CD4-positive, alpha-beta T cell treated with Interleukin-1 beta for 1 hour (primary cell): ENCODE measurements at regions not wholly inside any gene's neighbourhood (a gene's known extent, or its start where the extent isn't known, plus 50 kb on each side); places are given as distances from the start of the nearest gene placed in this dataset.
A peak's percentile ranks its signal among the peaks of the same experiment; 100 is the strongest.
"Not testable (repeated sequence)": the region's sequence is repeated elsewhere in the genome, so short reads cannot be mapped to it uniquely, and the experiment has no call there.

Source experiments
- DNase-seq, 2 donors: peaks; one replicate each; pipeline ENCODE4 v3.0.0-alpha.2; 2020 to 2022

DNA sequence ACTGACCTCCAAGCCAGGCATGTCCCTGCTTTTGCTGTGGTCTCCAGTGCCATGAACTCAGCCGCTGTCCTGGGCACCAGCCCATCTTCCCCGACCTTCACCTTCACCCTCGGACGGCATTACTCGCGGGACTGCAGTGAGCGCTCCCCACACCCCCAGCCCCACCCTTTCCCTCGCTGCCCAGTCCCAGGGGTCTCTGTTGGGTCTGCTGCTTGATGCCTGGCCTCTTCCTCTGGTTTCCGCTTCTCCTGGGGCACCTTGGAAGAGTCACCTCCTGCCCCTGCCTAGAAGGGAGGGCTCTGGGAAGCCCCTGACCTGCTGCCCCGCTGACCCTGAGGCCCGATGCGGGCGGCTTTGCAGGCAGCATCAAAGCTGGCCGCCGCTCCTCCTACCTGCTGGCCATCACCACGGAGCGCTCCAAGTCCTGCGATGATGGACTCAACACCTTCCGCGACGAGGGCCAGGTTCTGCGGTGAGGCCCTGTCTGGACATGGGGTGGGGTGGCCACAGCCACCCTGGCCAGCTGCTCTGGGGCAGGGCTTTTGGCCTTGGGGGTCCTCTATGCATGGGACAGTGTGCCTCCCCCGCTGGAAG lies 102.3 kb downstream of the ZNF267 start:
- not testable (repeated sequence) for DNase-seq

DNA sequence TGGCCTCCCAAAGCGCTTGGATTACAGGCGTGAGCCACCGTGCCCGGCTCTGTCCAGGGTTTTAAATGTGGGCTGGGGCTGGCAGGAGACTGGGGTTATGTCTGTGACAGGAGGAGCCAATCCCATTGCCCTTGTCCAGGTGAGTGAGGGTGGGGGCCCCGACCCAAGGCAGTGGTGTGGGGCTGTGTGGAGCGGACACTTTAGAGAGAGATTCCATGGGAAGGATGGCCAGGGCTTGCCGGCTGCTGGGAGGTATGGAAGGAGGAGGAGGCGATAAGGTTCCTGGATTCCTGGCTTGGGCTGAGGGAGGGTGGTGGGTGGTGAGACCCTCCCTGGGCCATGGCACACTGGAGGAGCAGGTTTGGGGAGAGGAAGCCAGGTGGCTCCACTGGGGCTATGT lies 104.9 kb downstream of the ZNF267 start:
- DNase-seq: not testable (repeated sequence)

DNA sequence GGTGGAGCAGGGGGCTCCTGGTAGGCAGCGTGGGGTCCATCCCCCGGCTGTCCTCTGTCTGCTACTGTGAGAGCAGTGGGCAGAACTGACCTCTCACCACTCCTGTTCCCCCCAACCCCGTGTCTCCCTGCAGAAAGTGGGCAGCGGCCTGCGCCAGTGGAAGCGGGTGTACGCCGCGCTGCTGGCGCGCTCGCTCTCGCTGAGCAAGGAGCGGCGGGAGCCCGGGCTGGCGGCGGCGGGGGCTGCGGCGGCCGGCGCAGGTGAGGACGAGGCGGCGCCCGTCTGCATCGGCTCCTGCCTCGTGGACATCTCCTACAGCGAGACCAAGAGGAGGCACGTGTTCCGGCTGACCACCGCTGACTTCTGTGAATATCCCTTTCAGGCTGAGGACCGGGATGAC lies 108.1 kb downstream of the ZNF267 start:
- not testable (repeated sequence) for DNase-seq

DNA sequence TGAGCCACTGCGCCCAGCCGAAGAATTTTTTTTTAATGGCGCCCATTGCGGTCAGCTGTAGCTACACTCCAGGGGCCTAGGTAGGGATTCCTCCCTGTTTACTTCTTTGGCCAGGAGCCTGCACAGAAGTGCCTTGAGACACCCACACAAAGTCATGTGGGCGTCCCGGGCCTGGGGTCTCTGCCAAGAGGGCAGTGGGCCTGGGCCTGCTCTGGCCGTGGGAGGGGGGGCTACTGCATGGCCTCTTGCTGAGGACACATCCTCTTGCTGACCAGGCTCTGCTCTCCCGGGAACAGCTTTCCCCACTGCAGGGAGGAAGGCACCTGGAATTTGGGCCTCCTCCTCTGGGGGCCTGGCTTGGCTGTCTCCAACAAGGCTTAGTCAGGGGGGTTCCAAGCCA lies 109.4 kb downstream of the ZNF267 start:
- DNase-seq: not testable (repeated sequence)

DNA sequence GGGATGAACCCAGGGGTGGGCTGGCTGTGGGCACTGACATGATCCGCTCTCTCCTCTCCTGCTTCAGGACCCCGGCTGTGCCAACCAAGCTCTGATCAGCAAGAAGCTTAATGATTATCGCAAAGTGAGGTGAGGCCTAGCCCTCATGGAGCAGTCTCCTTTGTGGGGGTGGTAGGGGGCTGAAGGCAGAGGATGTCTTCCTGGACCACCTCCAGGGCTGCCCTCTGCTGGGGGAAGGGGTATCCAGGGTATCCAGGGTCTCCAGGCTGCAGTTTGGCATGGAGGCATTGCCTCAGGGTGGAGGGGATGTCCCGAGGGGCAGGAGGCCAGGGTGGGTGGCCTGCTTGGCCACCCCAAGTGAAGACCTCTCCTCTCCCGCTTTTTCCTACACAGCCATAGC lies 110.1 kb downstream of the ZNF267 start:
- not testable (repeated sequence) for DNase-seq

DNA sequence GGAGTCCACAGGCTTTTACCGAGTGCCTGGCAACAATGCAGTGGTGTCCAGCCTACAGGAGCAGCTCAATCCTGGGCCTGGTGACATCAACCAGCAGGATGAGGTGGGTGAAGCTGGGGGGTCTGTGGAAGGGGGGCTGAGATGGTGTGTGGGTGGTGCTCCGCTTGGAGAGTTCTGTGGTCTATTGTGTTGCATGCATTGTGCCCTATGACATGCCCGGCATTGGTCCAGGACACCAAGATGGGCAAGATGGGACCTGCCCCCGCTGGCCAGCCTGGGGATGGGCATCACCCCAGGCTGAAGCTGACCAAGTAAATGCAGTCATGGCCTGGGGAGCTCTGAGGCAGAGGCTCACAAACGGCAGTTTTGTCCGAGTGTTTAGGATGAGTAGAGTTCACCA lies 113.3 kb downstream of the ZNF267 start:
- DNase-seq: not testable (repeated sequence)

DNA sequence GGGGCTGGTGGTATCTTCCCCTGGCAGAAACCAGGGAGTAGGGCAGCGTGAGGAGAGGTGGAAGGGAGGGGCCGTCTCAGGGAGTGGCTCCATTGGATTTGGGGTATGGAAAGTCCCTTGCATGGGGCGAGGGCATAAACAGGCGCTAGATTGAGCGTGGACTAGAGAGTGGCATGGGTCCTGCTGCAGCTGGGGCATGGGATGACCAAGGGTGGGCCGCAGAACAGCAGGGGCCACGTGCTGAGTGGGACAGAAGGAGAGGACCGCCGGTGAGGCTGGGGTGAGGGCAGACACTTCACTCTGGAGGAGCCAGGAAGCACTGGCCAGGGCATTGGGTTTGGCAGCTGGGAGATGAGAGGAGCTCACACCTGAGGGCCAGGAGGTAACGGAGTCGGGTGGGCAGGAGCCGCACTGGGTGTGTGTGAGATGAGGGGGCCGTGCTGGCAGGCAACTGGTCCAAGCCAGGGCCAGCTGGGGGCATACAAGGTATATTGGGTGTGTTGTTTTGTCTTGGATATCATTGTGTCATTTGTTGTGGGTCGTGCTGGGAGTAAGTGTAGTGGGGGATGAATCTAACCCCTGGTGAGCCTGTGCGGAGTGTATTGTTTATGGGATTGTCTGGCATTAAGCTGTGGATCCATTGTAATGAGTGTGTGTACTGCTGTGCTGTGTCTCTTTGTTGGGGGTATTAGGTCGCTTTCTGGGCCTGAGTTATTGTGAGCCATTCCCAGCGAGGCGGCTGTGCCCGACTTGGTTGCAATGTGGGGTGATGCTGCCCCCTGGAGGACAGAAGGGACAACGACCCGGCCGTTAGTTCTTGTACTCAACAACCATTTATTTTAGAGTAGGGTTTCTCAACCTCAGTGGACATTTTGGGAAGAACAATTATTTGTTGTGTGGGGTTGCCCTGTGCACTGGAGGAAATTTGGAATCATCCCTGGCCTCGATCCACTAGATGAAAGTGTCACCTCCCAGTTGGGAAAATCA lies 115.3 kb downstream of the ZNF267 start:
- peak; percentile 54 to 62 for DNase-seq

DNA sequence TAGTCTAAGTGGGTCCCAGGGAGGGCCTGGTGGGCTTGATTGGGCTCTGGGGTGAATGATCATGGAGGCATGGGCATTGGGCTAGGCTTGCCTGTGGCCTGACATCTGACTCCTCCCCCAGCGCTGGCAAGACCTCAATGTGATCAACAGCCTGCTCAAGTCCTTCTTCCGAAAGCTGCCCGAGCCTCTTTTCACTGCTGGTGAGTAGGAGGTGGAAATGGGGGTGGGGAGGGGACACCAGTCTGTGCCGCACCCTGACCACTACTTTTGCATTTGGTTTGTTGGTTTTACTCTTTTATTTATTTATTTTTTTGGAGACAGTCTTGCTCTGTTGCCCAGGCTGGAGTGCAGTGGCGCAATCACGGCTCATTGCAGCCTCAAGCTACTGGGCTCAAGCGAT lies 116.7 kb downstream of the ZNF267 start:
- not testable (repeated sequence) for DNase-seq

DNA sequence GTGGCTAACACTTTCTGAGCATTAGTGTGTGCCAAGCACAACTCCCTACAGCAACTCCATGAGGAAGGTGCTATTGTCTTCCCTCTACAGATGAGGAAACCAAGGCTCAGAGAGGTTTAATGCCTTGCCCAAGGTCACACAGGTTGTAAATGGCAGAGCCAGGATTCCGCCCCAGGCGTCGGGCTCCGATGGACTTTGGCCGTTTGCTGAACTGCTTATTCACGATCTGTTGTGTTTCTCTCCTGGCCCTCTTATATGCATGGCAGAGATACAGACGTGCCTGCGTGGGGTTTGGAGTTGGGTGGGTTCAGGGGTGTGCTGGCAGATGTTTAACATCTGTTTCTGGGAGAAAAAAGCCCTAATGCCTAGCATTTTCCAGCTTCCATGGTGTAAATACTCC lies 117.4 kb downstream of the ZNF267 start:
- not testable (repeated sequence) for DNase-seq

DNA sequence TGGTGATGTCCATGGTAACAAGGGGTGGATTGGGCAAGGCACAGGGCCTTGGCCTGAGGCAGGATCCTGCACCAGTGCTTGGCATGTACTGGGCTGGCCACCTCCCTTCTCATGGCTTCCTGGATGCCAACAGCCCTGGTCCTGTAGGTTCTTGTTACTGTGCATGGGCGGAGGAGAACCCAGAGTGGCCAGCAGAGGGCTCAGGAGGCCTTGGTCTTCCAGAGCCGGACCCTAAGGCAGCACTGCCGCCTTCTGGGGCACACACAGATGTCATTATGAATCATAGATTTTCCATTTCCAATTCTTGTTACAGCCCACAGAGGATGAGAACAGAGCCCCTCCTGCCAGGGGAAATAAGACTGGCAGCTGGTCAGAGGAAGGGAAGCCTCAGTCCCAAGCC lies 122.7 kb downstream of the ZNF267 start:
- peak in 1 of 2 donors; percentile 1 for DNase-seq

DNA sequence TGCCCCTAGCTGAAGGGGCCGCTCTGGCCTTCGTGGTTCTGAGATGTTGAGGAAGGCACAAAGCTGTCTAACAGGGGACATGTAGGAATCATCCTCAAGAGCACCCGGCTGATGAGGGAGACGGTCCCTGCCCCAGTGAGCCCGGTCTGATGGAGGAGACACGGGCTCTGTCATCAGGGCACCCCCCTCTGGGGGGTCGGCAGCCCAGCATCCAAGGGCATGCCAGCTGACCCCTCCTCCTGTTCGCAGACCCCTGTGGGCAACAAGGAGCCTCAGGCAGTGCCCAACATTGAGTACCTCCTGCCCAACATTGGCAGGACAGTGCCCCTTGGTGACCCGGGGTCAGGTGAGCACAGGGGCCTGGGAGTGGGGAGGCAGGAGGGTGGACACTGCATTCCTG lies 128.9 kb downstream of the ZNF267 start:
- not testable (repeated sequence) for DNase-seq

DNA sequence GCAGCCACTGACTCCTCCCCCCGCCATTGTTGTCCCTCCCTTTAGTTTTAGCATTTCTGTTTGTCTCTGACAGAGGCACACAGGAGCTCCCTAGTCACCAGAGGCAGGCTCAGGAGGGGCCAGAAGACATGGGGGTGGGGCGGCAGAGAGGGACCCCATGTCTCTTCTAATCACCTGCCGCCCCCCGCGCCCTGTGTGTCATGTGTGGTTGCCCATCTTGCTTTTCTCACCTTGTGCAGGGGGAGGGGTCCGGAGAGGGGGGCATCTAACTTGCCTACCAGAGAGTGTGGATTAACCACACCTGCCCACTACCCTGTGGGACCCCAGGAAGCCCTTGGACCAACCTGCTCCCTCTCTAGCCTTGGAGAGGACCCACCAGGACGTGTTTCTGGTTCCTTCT lies 130.2 kb downstream of the ZNF267 start:
- DNase-seq: not testable (repeated sequence)

DNA sequence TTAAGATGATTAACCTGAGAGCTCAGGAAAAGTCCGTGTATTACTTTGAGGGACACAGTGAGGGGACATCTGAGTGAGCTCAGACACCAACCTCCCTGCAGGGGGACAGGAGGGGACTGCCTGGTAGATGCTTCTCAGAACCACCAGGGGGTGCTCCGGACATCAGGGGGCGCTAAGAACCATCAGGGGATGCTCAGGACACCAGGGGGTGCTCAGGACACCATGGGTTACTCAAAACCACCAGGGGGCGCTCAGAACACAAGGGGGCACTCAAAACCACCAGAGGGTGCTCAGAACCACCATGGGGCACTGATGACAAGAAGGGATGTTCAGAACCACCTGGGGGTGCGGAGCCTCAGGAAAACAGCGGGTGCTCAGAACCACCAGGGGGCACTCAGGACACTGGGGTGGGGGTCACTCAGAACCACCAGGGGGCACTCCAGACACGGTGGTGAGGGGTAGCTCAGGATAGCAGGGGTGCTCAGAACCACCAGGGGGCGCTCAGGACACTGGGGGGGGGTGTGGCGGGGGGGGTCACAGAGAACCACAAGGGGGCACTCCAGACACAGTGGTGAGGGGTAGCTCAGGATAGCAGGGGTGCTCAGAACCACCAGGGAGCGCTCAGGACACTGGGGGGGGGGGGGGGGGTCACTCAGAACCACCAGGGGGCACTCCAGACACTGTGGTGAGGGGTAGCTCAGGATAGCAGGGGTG lies 165.3 kb downstream of the ZNF267 start:
- DNase-seq: not testable (repeated sequence)

DNA sequence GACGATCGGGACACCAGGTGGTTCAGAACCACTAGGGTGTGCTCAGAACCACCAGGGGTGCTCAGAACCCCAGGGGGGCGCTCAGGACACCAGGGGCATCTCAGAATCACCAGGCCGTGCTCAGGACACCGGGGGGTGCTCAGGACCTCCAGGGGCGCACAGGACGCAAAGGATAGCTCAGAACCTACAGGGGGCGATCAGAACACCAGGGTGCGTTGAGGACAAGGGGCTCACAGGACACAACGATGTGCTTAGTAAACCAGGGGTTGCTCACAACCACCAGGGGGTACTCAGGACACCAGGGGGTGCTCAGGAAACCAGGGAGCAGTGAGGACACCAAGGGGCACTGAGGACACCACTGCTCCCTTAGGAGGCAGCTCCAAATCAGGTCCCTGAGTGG lies 166.3 kb downstream of the ZNF267 start:
- DNase-seq: not testable (repeated sequence)

DNA sequence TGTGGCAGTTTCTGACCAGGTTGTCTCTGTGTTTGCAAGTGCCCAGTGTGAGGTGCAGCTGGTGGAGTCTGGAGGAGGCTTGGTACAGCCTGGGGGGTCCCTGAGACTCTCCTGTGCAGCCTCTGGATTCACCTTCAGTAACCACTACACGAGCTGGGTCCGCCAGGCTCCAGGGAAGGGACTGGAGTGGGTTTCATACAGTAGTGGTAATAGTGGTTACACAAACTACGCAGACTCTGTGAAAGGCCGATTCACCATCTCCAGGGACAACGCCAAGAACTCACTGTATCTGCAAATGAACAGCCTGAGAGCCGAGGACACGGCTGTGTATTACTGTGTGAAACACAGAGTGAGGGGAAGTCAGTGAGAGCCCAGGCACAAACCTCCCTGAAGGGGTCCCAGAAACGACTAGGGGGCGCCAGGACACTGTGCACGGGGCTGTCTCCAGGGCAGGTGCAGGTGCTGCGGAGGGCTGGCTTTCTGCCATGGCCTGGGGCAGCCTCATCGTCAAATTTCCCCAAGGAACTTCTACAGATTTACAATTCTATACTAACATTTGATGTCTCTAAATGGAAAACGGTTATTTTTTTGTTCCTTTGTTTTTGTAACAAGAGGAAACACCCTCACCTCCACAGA lies 187.0 kb upstream of the TP53TG3D start:
- DNase-seq: peak in 1 of 2 donors; percentile 3

DNA sequence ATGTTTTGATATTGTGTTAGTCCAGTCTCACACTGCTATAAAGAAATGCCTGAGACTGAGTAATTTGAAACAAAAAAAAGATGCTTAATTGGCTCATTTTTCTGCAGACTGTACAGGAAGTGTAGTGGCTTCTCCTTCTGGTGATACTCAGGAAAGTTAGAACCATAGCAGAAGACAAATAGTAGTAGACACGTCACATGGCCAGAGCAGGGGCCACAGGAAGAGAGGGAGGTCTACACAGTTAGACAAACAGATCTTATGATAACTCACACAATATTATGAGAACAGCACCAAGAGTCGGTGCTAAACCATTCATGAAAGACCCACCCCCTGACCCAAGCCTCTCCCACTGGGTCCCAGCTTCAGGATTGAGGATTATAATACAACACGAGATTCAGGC lies 181.5 kb upstream of the TP53TG3D start:
- not testable (repeated sequence) for DNase-seq

DNA sequence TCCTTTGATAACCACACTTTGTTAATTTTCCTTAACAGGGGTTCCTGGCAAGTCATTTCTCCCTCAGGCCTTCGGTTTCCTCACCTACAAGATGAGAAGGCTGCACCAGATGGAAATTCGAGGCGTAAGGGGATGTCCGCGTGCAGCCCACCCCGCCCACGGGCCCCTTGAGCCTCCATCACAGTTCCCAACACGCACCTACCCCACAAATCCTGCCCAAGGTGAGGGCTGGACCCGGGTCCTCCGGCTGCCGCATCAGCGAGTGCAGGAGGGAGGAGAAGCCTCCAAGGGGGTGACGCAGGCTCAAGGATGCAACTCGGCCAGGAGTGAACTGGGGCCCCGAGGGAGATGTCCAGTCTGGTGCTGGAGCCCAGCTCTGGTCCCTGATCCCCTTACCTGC lies 169.2 kb upstream of the TP53TG3D start:
- not testable (repeated sequence) for DNase-seq

DNA sequence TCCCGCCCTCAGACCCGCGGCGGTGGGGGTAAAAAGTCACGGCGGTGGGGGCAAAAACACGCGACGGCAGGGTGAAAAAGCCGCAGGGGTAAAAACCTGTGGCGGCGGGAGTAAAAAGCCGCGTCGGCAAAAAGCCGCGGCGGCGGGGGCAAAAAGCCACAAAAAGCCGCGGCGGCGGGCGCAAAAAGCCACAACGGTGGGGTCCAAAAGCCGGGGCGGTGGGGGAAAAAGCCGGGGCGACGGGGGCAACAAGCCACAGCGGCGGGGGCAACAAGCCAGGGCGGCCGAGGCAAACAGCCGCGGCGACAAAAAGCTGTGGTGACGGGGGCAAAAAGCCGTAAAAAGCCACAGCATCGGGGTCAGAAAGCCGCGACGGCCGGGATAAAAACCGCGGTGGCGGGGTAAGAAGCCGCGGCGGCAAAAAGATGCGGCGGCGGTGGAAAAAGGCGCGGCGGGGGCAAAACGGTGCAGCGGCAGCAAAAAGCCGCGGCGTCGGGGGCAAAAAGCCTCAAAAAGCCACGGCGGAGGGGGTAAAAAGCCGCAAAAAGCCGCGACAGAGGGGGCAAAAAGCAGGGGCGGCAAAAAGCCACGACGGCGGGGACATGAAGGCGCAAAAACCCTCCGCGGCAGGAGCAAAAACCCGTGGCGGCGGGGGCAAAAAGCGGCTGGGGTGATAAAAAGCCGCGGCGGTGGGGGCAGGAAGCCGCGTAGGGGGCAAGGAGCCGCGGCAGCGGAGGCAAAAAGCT lies 168.3 kb upstream of the TP53TG3D start:
- peak in 1 of 2 donors; percentile 7 for DNase-seq

DNA sequence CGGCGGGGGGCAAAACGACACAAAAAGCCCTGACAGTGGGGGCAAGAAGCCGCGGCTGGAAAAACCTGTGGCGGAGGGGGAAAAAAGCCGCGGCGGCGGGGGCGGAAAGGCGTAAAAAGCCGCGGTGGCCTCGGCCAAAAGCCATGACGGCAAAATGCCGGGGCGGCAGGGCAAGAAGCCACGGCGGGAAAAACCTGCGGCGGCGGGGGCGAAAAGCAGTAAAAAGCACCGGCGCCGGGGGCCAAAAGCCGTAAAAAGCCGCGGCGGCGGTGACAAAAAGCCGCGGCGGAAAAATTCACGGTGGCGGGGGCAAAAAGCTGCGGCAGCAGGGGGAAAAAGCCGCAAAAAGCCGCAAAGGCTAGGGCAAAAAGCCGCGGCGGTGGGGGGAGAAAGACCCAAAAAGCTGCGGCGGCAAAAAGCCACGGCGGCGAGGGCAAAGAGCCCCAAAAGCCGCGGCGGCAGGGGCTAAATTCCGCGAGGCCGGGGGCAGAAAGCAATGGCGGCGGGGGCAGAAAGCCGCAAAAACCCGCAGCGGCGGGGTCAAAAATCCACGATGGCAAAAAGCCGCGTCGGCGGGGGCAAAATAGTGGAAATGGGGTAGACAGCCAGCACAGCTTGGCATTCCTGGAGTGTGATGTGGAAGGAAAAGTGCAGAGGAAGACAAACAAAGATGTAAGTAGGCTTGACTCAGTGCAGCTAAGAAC lies 167.5 kb upstream of the TP53TG3D start:
- DNase-seq: peak; percentile 5 to 23

DNA sequence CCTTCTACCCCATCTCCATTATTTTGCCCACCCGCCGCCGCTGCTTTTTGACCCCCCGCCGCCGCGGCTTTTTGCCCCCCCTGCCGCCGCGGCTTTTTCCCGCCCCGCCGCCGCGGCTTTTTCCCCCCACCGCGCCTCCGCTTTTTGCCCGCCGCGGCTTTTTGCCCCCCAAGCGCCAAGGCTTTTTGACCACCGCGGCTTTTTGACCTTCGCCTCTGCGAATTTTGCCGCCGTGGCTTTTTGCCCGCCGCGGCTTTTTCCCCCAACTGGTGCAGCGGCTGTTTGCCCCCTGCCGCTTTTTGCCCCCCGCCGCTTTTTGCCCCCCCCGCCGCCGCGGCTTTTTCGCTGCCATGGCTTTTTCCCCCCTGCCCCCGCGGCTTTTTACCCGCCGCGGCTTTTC lies 137.5 kb upstream of the TP53TG3D start:
- DNase-seq: not testable (repeated sequence)

DNA sequence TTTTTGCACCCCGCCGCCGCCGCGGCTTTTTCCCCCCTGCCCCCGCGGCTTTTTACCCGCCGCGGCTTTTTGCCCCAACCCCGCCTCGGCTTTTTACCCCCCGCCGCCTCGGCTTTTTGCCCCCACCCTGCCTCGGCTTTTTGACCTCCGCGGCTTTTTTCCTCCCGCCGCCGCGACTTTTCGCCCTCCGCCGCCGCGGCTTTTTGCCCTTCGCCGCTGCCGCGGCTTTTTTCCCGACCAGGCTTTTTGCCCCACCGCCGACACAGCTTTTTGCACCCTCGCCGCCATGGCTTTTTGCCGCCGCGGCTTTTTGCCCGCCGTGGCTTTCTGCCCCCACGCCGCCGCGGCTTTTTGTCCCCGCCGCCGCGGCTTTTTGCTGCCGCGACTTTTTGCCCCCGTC lies 137.0 kb upstream of the TP53TG3D start:
- peak in 1 of 2 donors; percentile 1 for DNase-seq
